K562 (cell line): ENCODE measurements at regions not wholly inside any gene's neighbourhood (a gene's known extent, or its start where the extent isn't known, plus 50 kb on each side); places are given as distances from the start of the nearest gene placed in this dataset.

Source experiments
- ATAC-seq: fragments of 200-7000 bp; cut with Tn5 transposase; 3 replicates; pipeline ENCODE4 v1.9.1; 2020; ENCODE audit warnings: moderate library complexity
- BruUV-seq: library from RNA; stranded (reverse); fragments of 400-500 nt; replicated peaks from 2 replicates; lab custom pipeline; 2021; lab: Mats Ljungman, UMichigan
- CTCF ChIA-PET: fragments of 300-600 bp; formaldehyde crosslinking; extraction: SDS; loops from one replicate; lab custom pipeline; 2021; ENCODE audit warnings: low intra/inter-chr PET ratio; lab: Yijun Ruan, JAX
- POLR2A ChIA-PET: fragments of 300-600, 350-650 bp; sonication (Branson Sonifier 250); formaldehyde crosslinking; extraction: SDS; loops from one replicate; lab custom pipeline; 2021; ENCODE audit warnings: antibody characterized with exemption, inconsistent platforms; lab: Yijun Ruan, JAX
- DNase-seq, 4 experiments: peaks; one replicate each; pipeline versions ENCODE4 v3.0.0 to v3.0.0-alpha.2; 2011 to 2018; ENCODE audit warnings: low spot score in 3 of 4, mixed read lengths in 3 of 4; ENCODE audit errors: extremely low read depth in 1 of 4
- FAIRE-seq: peaks from 2 replicates; lab custom pipeline; 2011; peaks lifted over from hg19 to GRCh38; lab: Jason Lieb, UNC
- H2AFZ ChIP-seq: 2 replicates; pipeline ENCODE4 v1.6.0; 2011; ENCODE audit warnings: low read depth, low read length, control low read depth, inconsistent platforms
- H3K27ac ChIP-seq: fragments of 200-600 bp; 3 replicates; pipeline ENCODE4 v1.8.0; 2011; ENCODE audit warnings: low read depth, mild to moderate bottlenecking, control low read depth, inconsistent platforms, low read length, moderate library complexity, mixed read lengths; ENCODE audit errors: extremely low read depth
- H3K27me3 ChIP-seq, 2 experiments: fragments of 300-600 bp in 1 of 2; 2 replicates in 1 of 2; 3 replicates in 1 of 2; pipeline versions ENCODE4 v1.6.0 to v1.8.0; 2011; ENCODE audit warnings: inconsistent platforms in 2 of 2, low read length in 2 of 2, mild to moderate bottlenecking in 1 of 2, mixed read lengths in 1 of 2, moderate library complexity in 1 of 2; ENCODE audit not compliant: control insufficient read depth in 2 of 2, insufficient read depth in 2 of 2
- H3K36me3 ChIP-seq: fragments of 300-600 bp; 3 replicates; pipeline ENCODE4 v1.8.0; 2011; ENCODE audit warnings: mild to moderate bottlenecking, low read length, inconsistent platforms; ENCODE audit not compliant: control insufficient read depth, insufficient read depth
- H3K4me1 ChIP-seq, 2 experiments: fragments of 200-600 bp in 1 of 2; replicated peaks in 1 of 2; 2 replicates in 1 of 2; 3 replicates in 1 of 2; pipeline versions ENCODE4 v1.5.1 to v1.8.0; 2011; ENCODE audit warnings: inconsistent platforms in 2 of 2, low read length in 2 of 2, mild to moderate bottlenecking in 1 of 2, mixed read lengths in 1 of 2, moderate library complexity in 1 of 2; ENCODE audit not compliant: control insufficient read depth in 2 of 2, insufficient read depth in 2 of 2
- H3K4me2 ChIP-seq: 2 replicates; pipeline ENCODE4 v1.6.1; 2011; ENCODE audit warnings: low read length, control low read depth, inconsistent platforms, mixed read lengths; ENCODE audit not compliant: insufficient read depth
- H3K4me3 ChIP-seq: fragments of 200-600 bp; sonication (generic), shearing (Covaris generic); 2 replicates; pipeline ENCODE4 v1.5.1; 2016; ENCODE audit warnings: control low read depth, inconsistent platforms
- H3K79me2 ChIP-seq: fragments of 200-600 bp; 3 replicates; pipeline ENCODE4 v1.8.0; 2011; ENCODE audit warnings: low read length, inconsistent platforms; ENCODE audit not compliant: control insufficient read depth, insufficient read depth
- H3K9ac ChIP-seq, 2 experiments: 2 replicates each; pipeline versions ENCODE4 v1.6.0 to v1.6.1; 2011; ENCODE audit warnings: low read depth in 2 of 2, low read length in 2 of 2, control low read depth in 1 of 2, inconsistent platforms in 1 of 2, mild to moderate bottlenecking in 1 of 2, mixed read lengths in 1 of 2; ENCODE audit not compliant: insufficient read depth in 1 of 2
- H3K9me1 ChIP-seq: one replicate; pipeline ENCODE4 v1.6.0; 2011; ENCODE audit warnings: inconsistent platforms, mild to moderate bottlenecking, low read length, moderate library complexity; ENCODE audit not compliant: control insufficient read depth, insufficient read depth
- H3K9me3 ChIP-seq: replicated peaks from 2 replicates; pipeline ENCODE4 v1.5.1; 2011; ENCODE audit warnings: low read depth, low read length, inconsistent platforms; ENCODE audit not compliant: control insufficient read depth, insufficient read depth
- H4K20me1 ChIP-seq: replicated peaks from 2 replicates; pipeline ENCODE4 v1.6.1; 2011; ENCODE audit warnings: low read length, inconsistent platforms, mixed read lengths; ENCODE audit not compliant: control insufficient read depth, insufficient read depth
- ARID1B ChIP-seq: fragments of 450-650 bp; IDR thresholded peaks from 2 replicates; pipeline ENCODE4 v1.6.1; 2016; ENCODE audit warnings: antibody characterized with exemption, mild to moderate bottlenecking, inconsistent platforms
- BRF1 ChIP-seq: IDR thresholded peaks from 3 replicates; pipeline ENCODE4 v1.6.1; 2011; ENCODE audit warnings: borderline replicate concordance, mild to moderate bottlenecking; ENCODE audit not compliant: insufficient read length; ENCODE audit errors: extremely low read depth
- CBFA2T2 ChIP-seq: fragments of 450-650 bp; conservative IDR thresholded peaks from 2 replicates; pipeline ENCODE4 v1.6.1; 2017; ENCODE audit warnings: mild to moderate bottlenecking
- CTBP1 ChIP-seq: fragments of 450-650 bp; IDR thresholded peaks from 2 replicates; pipeline ENCODE4 v1.6.1; 2016; ENCODE audit warnings: borderline replicate concordance
- FOSL1 ChIP-seq: fragments of 200-800 bp; sonication (Bioruptor generic); conservative IDR thresholded peaks from 2 replicates; pipeline ENCODE4 v1.6.1; 2016; ENCODE audit warnings: missing genetic modification characterization, missing compliant biosample characterization
- GABPB1 ChIP-seq: sonication (generic); formaldehyde crosslinking; IDR thresholded peaks from 2 replicates; pipeline ENCODE4 v1.8.0; 2022; ENCODE audit warnings: mild to moderate bottlenecking, missing genetic modification reagents
- KDM4B ChIP-seq, 2 experiments: fragments of 450-650 bp in 1 of 2; sonication (generic) in 1 of 2; IDR thresholded peaks; 2 replicates each; pipeline ENCODE4 v1.6.1; 2016 to 2017; ENCODE audit warnings: borderline replicate concordance in 2 of 2, antibody characterized with exemption in 1 of 2, low read depth in 1 of 2, mild to moderate bottlenecking in 1 of 2
- KLF10 ChIP-seq: fragments of 250-450 bp; sonication (Bioruptor Pico); IDR thresholded peaks from 2 replicates; pipeline ENCODE4 v1.6.1; 2021; ENCODE audit warnings: matching md5 sums
- LEF1 ChIP-seq: fragments of 450-650 bp; IDR thresholded peaks from 2 replicates; pipeline ENCODE4 v1.6.1; 2016; ENCODE audit warnings: mild to moderate bottlenecking
- PCBP1 ChIP-seq: fragments of 200-400 bp; formaldehyde crosslinking; IDR thresholded peaks from 2 replicates; pipeline ENCODE4 v1.6.1; 2018; ENCODE audit warnings: mild to moderate bottlenecking, low read depth, low read length; ENCODE audit not compliant: poor library complexity, severe bottlenecking
- PHB2 ChIP-seq: fragments of 450-650 bp; IDR thresholded peaks from 2 replicates; pipeline ENCODE4 v1.6.1; 2017; ENCODE audit warnings: low read depth
- POLR2B ChIP-seq: fragments of 450-650 bp; IDR thresholded peaks from 2 replicates; pipeline ENCODE4 v1.6.1; 2018; ENCODE audit warnings: low read depth; ENCODE audit not compliant: partially characterized antibody
- RBM34 ChIP-seq: fragments of 200-400 bp; formaldehyde crosslinking; IDR thresholded peaks from 2 replicates; pipeline ENCODE4 v1.6.1; 2018; ENCODE audit warnings: low read length, borderline replicate concordance; ENCODE audit not compliant: insufficient read depth
- SMARCA4 ChIP-seq: fragments of 450-650 bp; IDR thresholded peaks from 2 replicates; pipeline ENCODE4 v1.6.1; 2016
- ZFX ChIP-seq: sonication (generic); formaldehyde crosslinking; IDR thresholded peaks from 2 replicates; pipeline ENCODE4 v1.8.0; 2022; ENCODE audit warnings: mild to moderate bottlenecking, missing genetic modification reagents, moderate library complexity
- WGBS: fragments of 100-300 bp; shearing (Covaris generic); methylation state at CpG from one replicate; pipeline ENCODE4 v1.1.6; 2016; ENCODE audit warnings: low coverage, mixed read lengths; ENCODE audit not compliant: insufficient coverage; ENCODE audit errors: missing lambda C conversion rate; 5-methylcytosine and 5-hydroxymethylcytosine counted together
- in situ Hi-C: fragments of 300-500 bp; cut with MboI; formaldehyde crosslinking; loops from 4 replicates; pipeline ENCODE4 v1.15.0; 2018; ENCODE audit warnings: inconsistent platforms, mixed read lengths
- intact Hi-C: fragments of 100-400 bp; cut with micrococcal nuclease; formaldehyde crosslinking; loops from 2 replicates; pipeline ENCODE4 v1.14.2; 2022
- TF ChIP-seq, protein P1 (sequence below): IDR thresholded peaks from 3 replicates; pipeline ENCODE4 v1.6.1; 2011; ENCODE audit warnings: borderline replicate concordance, mild to moderate bottlenecking; ENCODE audit not compliant: insufficient read length, insufficient read depth

DNA sequence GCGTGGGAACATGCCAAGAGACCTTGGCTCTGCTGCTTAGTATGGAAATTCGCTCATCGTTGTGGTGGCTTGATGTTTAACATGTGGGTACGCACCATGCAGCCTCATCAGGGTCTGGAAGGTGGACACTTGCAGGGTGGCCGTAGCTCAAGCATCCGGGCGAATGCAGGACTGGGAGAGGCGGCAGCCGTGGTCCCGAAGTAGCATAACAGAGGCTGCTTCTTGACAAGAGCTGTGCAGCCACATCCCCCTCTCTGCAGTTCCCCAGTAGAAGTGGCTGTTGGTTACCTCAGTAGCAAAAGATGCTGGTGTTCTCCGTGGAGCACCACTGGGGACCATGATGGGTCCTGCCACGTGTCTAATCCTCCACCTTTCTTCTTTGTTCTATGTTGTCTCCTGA is 195.0 kb downstream of the THBS2 start:
- Histone ChIP-seq H2AFZ (no peak overlapping the region), H3K9me3 (no peaks in the 10 kb centered on the region), H3K4me1 (no peaks in the 10 kb centered on the region), H3K4me2 (no peak overlapping the region), H4K20me1 (no peaks in the 10 kb centered on the region), H3K9me1 (no peaks in the 10 kb centered on the region), H3K27me3 (peaks cover 0 to 22% of the 10 kb centered on the region in 2 experiments; a peak in 2 of 5 replicates), H3K9ac (no peak overlapping the region), H3K36me3 (no peaks in the 10 kb centered on the region)
- ATAC-seq: no peak
- intact Hi-C loops: no loop called here
- POLR2A ChIA-PET: no interaction called here
- no peak for DNase-seq
- BruUV-seq: no TSS peak
- TF ChIP-seq SMARCA4 (no peak), RBM34 (no peak), KDM4B (IDR thresholded peaks at IDR 0.05; ENCODE audit: borderline replicate concordance in 2 of 2, low read depth in 1 of 2) (no peak)
- TF ChIP-seq, all 486 proteins: peak for 0
- under 1% methylated on average over 12 of the region's 12 CpGs for WGBS
- FAIRE-seq: no peak
- no peak overlapping the region for H3K27ac ChIP-seq
- no peaks in the 10 kb centered on the region for H3K79me2 ChIP-seq
- CTCF ChIA-PET: no interaction called here
- no peak overlapping the region for H3K4me3 ChIP-seq
- in situ Hi-C loops: no loop called here

DNA sequence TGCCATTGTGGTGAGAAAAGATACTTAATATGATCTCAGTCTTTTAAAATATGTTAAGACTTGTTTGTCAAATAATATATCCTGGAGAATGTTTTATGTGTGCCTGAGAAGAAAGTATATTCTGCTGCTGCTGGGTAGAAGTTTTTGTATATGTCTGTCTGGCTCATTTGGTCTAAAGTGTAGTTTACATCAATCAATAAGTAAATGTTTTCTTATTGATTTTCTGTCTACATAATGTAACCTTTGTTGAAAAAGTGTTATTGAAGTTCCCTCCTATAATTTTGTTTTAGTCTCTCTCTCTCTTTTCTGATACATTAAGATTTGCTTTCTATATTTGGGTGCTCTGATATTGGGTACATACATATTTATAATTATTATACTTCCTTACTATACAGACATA is 201.2 kb downstream of the THBS2 start:
- Histone ChIP-seq H3K36me3 (no peaks in the 10 kb centered on the region), H3K9me3 (no peaks in the 10 kb centered on the region), H3K4me2 (no peak overlapping the region), H3K79me2 (no peaks in the 10 kb centered on the region), H3K4me1 (no peaks in the 10 kb centered on the region), H3K9me1 (no peaks in the 10 kb centered on the region), H3K4me3 (no peak overlapping the region), H4K20me1 (no peaks in the 10 kb centered on the region), H2AFZ (no peak overlapping the region), H3K27ac (no peak overlapping the region), H3K9ac (no peak overlapping the region), H3K27me3 (peaks cover 0 to 12% of the 10 kb centered on the region in 2 experiments; a peak in 2 of 5 replicates)
- DNase-seq (no peak), FAIRE-seq (no peak), ATAC-seq (no peak)
- TF ChIP-seq BRF1 (no peak), POLR2B (no peak), ZFX (CRISPR knock-in tag) (no peak), ARID1B (no peak), CTBP1 (no peak), KLF10 (CRISPR knock-in tag) (no peak), PHB2 (no peak), PCBP1 (no peak), FOSL1 (tag) (no peak), CBFA2T2 (no peak), LEF1 (no peak), GABPB1 (no peak)
- TF ChIP-seq, protein P1, sequence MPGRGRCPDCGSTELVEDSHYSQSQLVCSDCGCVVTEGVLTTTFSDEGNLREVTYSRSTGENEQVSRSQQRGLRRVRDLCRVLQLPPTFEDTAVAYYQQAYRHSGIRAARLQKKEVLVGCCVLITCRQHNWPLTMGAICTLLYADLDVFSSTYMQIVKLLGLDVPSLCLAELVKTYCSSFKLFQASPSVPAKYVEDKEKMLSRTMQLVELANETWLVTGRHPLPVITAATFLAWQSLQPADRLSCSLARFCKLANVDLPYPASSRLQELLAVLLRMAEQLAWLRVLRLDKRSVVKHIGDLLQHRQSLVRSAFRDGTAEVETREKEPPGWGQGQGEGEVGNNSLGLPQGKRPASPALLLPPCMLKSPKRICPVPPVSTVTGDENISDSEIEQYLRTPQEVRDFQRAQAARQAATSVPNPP: no peak
- in situ Hi-C loops (no loop called here), intact Hi-C loops (no loop called here)
- BruUV-seq: no TSS peak
- ChIA-PET POLR2A (no interaction called here), CTCF (no interaction called here)
